ENCODE measurements at regions not wholly inside any gene's neighbourhood (a gene's known extent, or its start where the extent isn't known, plus 50 kb on each side); places are given as distances from the start of the nearest gene placed in this dataset.

DNA sequence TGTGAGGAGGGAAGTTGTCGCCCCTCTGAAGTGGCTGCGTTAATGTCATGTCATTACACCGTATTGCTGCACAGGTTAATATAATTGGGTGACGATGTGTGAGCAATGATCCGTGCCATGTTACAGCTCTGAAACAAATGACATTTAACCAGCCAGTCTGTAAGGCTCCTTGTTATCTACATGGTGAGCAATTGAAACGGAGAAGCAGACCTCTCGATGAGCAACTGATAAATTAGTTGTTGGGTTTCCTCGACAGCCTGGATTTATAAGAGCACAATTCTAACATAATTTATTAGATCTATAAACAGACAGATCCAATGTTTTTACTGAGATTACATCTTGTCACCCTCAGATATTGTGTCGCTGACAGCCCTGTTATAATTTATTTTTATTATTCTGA is 49.9 kb upstream of the MAFB start:
- DNase-seq (ENCODE audit: low read depth): no peak

DNA sequence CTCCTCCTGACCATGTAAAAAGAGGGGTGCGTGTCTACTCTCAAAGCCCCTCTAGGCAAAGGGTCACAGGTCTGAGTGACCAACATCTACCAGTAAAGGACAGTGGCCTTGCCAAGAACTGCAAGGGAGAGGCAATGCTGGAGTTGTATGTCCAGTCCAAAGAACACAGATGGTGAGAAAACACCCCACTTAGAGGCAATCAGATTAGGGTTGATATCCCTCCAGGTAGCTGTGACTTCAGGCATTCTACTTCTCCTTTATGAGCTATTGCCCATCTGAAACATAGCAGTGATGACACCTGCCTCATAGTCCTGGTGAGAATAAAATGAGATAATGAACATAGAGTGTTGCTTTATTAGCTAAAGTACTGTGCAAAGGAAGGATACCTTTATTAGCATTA is 50.8 kb upstream of the MAFB start:
- DNase-seq (ENCODE audit: low read depth): no peak

DNA sequence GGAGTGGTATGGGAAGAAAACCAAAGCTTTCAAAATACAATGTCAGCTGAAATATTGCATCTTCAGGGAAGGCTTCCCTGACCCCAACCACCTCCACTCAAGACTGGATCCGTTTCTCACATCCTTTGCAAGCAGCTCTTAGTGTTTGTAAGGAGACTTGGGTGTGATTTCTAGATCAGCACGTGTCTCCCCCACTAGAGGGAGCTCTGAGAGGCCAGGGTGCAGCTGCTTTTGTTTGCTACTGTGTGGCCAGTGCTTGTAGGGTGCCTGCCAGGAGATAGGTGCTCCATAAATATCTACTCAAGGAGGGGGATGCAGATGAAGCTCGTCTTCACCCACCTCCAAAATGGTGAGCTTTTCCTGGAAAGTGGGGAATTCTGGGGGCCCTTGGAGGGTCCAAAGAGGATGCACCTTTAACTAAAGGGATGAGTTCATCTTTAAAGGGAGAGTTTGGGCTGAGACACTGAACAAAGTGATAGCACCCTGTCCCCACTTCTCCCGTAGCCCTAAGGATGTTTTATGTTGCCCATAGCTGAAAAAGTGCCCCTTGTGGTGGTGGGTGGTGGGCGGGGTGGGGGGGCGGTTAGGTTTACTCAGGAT is 52.6 kb upstream of the MAFB start:
- peak; percentile 23 for DNase-seq (ENCODE audit: low read depth)

DNA sequence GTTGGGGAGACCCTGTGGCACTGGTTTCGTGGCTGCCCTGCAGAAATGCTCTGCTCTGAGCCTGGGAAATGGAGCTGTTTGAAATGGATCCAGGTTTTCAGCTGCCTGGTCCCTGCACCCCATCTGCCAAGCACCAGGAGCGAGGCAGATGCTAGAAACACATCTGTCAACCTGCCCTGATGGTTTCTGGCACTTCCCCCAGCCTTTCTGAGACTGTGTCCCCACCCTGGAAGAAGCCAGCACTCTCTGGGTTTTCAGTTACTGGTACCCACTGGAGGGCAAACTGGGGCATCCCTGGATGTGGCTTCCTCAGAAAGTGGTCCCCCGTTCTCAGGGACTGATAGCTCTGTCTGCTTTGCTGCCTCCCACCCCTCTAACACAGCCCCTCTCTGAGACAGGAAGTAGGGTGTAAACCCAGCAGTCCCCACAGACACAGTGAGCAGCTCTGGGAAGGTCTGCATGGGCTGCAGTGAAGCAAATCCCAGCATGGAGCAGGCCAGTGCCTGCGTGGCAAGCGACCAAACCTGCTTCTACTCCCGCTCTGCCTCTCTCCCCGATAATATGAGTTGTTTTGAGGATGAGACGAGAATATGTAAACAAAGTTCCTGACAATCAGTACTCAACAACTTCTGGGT is 54.2 kb upstream of the MAFB start:
- DNase-seq (ENCODE audit: low read depth): no peak

DNA sequence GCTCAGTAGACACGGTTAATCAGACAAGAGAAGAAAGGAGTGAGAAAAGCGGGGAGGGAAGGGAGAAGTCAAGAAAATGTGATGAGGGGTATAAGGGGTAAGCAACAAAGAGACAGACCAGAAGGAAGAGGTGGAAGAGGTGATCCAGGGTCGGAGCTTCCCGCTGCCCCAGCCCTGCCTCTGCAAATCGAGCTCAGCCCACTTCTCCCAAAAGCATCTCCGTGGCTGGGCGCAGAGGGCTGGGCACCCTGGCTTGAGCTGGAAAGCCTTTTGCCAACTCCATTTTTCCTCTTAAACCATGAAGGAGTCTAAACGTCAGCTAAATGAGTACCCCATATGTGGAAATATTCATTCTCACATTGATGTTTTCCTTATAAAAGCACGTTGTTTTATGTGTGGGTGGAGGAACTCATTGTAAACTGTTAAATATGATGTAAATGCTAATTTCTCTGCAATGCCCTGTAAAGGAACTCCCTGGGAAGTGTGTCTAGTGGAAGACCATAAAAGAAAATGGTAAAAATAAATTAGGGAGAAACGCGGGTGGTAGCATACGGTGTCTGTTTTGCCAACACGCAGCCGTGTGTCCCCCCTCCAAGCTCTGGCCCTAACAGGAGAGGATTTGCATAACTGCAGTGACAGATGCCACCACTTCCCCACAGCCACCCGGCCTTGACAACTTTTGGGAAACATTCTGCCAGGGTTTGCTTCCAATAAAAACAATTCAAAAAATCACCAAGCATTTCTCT is 55.2 kb upstream of the MAFB start:
- no peak for DNase-seq (ENCODE audit: low read depth)

DNA sequence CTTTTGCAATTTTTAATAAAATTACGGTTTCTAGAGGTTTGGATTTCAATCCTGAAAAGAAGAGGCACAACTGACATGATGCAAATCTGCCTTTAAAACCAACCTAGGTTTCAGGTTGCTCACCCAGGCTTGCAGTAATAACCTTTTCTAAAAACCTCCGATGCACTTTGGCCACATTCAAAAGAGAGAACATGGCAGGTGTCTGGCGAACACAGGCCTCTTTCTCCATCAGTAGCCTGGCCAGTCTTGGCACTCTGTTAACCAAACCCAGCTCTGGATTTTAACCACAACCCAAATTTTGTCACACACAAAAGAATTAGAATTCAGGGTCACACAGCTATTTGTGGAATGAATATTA is 55.8 kb upstream of the MAFB start:
- DNase-seq (ENCODE audit: low read depth): no peak

DNA sequence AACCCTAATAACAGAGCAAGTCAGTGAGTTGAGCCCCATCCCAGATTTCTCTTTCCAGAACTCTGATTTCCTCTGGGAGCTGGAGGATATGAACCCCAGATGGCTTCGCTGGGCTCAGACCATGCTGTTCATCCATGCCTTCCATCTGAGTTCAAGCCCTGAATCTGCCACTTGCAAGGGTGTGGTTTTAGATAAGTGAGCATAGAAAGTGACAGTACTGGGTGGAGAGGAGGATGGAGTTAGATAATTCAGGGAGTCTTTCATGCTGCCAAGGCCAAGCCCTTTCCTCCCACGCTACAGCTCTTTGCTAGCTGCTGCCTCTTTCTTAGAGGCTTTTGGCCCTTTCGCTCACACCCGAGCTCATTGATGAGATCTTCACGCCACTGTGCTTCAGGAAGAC is 57.2 kb upstream of the MAFB start:
- DNase-seq (ENCODE audit: low read depth): no peak

DNA sequence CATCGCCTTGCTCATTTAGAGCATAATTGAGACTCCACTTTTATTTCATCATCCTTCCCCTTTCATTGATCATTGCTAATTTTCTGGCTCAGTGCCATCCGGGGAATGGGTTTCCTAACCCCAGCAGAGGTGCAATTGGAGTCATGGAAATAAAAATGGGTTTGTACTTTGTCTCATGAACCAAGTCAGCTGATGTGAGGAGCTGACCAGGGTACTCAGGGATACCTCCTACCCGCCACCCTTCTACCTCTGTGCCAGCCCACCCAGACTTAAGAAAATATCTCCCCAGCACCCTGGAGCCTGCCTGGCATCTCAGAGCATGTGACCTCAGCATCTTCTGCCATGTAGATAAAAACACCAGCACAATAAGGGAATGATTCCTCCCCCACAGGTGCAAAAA is 59.1 kb upstream of the MAFB start:
- no peak for DNase-seq (ENCODE audit: low read depth)

DNA sequence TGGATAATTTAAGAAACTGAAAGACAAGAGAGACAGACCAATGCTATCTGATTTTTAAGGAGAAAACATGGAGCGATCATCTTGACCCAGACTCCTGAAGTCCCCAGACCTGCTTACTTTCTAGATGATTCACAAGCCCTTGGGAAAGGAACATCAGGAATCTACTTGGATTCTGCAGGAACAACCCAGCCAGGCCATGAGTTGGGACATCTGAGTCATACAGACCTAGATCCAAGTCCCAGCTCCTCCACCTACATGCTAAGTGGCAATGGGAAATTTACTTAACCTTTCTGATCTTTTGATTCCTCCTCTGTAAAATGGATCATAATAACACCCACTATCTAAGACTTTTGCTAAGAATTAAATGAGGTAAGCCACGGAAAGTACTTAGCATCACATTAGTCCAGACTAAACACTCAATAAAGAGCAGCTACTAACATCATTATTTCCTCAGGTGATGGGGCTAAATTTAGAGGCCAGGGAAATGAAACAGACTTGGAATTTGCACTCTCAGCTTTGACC is 61.0 kb upstream of the MAFB start:
- no peak for DNase-seq (ENCODE audit: low read depth)

DNA sequence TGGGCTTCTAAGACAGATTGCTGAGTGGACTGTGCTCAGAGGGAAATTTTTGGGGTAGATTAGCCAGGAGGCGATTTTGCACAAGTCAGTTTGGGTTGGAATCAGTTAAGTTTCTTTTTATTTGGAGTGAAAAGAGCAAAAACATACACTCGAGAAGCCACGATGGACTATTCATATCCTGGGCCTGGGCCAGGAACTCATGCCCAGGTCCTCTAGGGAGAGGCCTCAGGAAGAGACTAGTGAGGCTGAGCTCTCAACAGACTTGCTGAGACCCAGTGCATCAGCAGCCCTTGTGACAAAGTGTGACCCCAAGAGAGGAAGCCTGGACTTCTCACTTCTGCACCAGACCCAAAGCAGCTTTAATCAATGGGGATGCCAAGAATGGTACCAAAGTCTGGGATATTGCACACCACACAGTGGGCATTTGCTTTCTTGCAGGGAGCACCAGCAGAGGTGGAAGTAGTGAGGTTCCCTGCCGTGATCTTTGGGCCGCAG is 61.6 kb upstream of the MAFB start:
- DNase-seq (ENCODE audit: low read depth): no peak

DNA sequence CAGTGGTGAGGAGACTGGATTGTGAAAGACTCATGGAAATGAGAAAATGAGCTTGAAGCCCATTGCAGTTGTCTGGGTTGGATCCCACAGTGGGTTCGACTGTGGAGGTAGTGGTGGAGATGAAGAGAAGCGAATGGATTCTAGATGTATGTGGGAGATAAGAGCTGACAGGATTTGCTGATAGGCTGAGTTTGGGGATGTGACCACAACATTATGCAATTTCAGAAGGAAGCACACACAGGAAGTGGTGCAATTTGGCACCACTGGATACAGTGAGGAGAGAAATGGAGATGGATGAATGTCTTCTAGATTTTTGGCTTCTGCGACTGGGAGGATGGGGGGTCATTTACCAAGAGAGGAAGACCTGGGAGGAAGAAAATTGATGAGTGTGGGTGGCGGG is 64.4 kb upstream of the MAFB start:
- DNase-seq (ENCODE audit: low read depth): no peak

DNA sequence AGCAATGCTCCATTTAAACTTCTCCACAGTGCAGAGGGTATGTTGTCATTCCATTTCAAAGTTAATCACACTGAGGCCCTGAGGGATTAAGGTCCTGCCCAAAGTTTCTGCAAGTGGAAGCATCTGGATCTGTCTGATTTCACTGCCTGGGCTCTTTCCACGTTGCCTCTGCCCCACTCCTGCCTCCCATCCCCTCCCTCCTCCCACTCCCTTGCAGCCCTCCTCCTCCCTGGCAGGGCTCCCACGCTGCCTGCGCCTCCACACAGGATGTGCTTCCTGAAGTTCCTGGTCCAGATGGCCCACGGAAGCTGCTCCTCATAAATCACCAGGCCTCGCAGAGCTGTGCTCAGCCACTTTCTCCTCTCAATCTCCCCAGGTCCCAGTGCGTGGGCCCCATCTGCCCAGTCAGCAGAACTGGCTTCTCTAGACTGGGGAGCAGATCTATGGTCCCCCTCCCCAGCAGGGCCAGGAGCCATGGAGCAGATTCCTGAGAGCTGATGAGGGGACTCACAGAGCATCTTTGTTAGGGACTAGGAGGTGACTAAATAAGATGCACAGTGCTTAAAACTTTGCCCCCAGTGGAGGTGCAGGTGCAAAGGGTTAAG is 65.4 kb upstream of the MAFB start:
- DNase-seq (ENCODE audit: low read depth): no peak

DNA sequence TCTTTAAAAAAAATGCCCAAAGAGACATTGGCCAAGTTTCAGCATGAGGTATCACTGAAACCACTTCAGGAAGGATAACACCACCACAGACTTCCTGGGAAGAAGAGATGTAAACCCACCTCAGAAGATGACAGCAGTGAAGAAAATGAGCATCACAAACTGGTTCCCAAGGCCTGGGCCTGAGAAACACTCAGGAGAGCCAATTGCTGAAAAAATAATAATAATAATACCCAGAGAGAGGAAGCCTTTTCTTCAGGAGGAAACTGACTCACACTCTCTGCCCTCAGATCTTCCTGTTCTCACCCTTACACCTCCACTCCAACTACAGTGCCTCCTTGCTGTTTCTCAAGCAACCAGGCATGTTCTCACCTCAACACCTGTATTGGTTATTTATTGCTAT is 68.1 kb upstream of the MAFB start:
- no peak for DNase-seq (ENCODE audit: low read depth)

DNA sequence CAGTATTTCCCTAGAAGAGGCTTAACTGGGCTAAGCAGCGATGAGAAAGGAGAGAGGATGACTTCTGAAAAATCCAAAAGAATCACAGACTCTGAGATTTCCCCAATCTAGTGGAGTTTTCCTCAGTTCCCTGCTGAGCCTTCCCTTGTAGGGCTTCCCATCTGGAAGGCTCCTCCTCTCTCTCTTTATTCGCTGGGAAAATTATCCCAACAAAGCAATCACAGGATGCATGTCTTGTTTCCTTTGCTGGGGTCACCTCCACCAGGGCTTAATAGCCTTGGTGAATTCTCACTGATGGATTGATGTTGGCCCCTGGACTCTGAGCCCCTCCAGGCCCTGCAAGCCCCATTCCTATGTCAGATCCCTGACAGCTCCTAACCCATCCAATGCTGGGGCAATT is 69.8 kb upstream of the MAFB start:
- DNase-seq (ENCODE audit: low read depth): no peak

DNA sequence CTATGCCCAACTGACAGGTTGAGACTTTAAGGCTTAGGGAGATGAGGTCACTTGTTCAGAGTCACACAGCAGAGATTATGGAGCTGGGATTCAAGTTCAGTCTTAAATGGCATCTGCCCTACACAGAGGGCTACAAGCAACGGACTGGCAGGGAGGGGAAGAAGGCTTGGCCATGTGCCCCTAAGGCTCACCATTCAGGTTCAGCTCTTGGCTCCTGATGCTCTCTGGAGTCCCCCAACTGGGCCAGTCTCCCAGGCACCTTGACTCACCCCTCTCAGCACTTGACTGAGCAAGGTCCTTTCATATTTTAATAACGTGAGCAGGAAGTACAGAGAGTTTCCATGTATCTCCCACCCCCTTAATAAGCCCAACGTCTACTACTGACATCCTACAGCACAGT is 71.4 kb upstream of the MAFB start:
- no peak for DNase-seq (ENCODE audit: low read depth)

DNA sequence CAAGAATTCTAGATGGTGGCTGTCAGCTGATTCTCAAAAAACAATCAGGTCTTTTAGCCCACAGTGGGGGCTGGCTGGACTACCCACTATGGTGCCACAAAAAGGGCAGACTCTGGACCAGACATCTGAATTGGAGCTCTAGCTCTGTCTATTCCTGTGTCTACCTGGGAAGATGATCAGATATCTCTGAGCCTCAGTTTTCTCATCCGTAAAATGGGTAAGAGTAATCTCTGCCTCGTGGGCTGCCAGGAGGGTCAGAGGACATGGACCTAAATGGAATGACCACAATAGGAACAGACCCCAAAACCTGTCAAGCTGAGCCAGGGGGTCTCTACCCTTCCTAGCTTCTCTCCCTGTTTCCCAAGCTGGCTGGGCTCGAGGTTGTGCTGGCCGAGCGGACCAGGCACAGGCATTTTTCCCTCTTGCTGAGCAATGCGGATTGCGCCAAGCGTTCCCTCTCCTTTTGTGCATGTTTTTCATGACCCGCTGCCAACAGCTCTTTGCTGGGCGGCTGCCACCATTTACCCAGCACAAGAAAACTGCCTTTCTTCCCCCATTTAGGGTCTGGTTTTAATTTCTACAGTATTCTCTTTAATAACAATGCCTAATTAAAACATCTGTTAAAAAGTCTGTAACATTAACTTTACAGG is 74.7 kb upstream of the MAFB start:
- no peak for DNase-seq (ENCODE audit: low read depth)

DNA sequence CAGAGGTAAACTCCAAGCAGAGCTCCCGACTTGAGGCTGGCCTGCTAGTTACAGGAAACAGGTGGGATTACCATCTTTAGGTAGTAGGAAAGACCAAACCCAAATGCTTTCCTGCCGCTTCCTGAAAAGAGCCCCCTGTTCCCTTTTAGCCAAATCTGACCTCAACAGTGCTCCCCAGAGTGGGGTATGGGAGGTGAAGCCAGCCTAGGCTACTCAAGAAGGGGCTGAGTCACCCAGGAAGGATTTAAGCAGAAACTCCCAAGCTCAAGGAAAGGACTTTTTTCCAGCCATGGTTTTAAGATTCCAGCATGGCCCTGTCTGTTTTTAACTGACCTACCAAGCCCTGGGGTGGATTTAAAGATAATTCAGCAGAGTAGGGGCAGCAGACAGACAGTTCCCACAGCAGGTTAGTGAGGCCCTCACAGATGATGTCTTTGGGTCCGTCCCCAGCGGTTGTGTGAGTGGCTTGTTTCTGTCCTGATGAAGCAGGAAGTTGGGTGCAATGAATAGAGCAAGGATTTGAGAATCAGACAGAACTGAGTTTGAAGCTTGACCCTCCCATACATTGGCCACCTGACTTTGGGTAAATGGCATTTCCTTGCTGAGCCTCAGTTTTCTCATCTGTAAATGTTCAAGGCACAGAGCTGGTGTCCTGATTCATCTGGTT is 76.9 kb upstream of the MAFB start:
- DNase-seq (ENCODE audit: low read depth): no peak

DNA sequence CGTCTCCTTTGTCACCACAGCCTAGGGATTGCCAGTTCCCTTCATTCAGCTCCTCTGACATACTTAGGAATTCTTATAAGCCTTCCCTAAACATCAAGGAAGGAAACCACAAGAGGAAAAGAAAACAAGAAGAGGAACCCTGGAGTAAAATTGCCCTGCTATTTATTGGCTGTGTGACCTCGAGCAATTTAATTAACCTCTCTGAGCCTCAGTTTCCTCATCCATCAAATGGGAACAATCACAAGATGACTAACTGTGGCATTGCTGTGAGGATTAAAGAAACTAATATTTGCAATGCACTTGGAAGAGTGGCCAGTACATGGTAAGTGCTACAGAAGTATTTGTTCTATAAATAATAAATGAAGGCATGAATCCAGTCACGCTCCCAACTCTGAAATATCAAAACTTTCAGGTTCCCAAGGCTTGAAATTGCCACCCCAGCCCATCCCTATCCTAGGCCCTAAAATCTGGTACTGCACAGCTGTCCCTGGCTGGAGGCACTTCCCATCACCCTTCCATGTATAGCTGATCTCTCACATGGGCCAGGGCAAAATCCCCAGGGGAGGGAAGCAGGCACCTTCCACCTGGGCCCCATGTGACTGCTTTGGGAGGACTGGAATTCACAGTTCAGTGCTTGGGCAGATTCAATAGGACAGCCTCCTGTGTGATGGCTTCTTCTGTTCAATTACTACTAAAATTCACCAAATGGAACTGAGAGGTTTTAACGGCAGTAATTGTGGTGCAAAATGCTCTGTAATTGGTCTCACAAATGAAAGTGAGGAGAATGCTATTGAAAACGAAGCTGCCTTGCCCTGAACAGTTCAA is 78.0 kb upstream of the MAFB start:
- DNase-seq (ENCODE audit: low read depth): no peak

DNA sequence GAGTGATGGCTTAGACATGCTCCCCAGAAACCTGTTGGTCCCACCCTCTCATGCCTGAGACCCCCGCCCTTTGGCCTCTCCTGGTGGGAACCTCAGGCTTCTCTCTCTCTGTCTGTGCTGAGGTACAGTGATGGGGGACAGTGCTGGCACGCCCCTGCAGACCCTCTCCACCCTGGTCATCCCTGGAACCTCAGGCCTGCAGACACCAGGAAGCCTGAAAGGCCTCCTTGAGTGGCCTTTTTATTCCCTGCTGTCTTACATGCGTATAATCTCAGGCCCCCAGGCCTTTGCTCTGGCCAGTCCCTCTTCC is 78.5 kb upstream of the MAFB start:
- DNase-seq (ENCODE audit: low read depth): no peak

DNA sequence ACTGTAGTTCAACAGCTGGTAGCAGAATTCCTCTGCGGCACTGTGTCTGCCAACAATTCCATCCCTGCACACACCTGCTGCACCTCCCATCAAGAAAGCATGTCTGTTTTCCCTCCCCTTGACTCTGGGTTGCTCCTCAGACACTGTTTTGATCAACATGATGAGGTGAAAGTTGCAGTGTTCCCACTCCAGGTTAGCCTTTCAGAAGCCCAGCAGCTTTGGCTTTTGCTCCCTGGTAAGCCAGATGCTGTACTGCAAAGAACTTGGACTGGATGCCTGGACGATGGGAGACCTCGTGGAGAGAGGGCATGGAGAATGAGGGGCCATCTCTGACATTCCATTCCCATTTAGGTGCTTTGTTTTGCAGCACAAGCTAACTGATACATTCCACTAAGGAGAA is 79.1 kb upstream of the MAFB start:
- DNase-seq (ENCODE audit: low read depth): no peak

DNA sequence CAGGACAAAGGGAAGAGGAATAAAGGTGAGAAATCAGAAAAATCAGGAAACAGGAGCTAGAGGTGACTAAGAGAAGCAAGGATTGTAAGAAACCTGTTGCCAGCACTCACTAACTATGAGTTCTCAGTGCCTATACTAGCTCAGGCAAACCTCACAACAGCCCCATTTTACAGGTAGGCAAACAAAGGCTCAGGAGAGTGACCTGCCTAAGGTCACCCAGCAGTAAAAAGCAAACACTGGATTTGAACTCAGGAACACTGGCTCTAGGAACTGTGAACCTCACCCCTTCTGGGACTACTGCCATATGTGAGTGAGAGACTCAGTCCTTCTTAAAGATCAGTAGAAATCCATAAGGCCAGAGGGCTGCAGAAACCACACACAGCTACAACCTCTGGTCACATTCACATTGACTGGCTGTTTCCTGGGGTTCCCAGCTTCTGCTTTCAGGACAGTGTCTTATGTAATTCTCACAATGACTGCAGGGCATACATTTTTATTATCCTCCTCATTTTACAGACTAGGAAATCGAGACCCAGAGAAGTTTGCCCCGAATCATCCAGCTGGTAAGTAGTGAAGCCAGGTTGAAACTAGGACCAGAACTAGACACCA is 80.7 kb upstream of the MAFB start:
- no peak for DNase-seq (ENCODE audit: low read depth)

Measured in non-pigmented ciliary epithelial cell (primary cell).